ENCODE measurements at regions not wholly inside any gene's neighbourhood (a gene's known extent, or its start where the extent isn't known, plus 50 kb on each side); places are given as distances from the start of the nearest gene placed in this dataset.

- H3K9ac ChIP-seq (ENCODE audit: low read length), result no peak overlapping the region
- DNase-seq, result no peak
- no peak overlapping the region for H3K18ac ChIP-seq (ENCODE audit: low read length)
- no peak overlapping the region for H3K27ac ChIP-seq (ENCODE audit: low read depth, low read length)
- H3K4me3 ChIP-seq (ENCODE audit: low read length), result no peak overlapping the region
- no peak overlapping the region for H2BK15ac ChIP-seq (replicated peaks; ENCODE audit: low read depth)
- no peak overlapping the region for H2AK5ac ChIP-seq (ENCODE audit: low read length)
- no peak overlapping the region for H3K4me2 ChIP-seq (ENCODE audit: low read length)
- no CpG with 5 or more reads among the region's 7 CpGs for WGBS (ENCODE audit: extremely low coverage, insufficient coverage, low lambda C conversion rate)
- H3K79me2 ChIP-seq (ENCODE audit: control insufficient read depth, insufficient read depth, low read length), result no peaks in the 10 kb centered on the region
- H4K5ac ChIP-seq (ENCODE audit: low read length), result no peak overlapping the region
- no peaks in the 10 kb centered on the region for H3K36me3 ChIP-seq (ENCODE audit: control insufficient read depth, insufficient read depth, low read length)
- no peak overlapping the region for H4K8ac ChIP-seq (ENCODE audit: low read depth, low read length)
- no peaks in the 10 kb centered on the region for H3K27me3 ChIP-seq (ENCODE audit: insufficient read depth, low read length, poor library complexity)
- no peak overlapping the region for H3K4ac ChIP-seq (ENCODE audit: low read depth, low read length)
- H3K23ac ChIP-seq (ENCODE audit: low read length), result no peak overlapping the region
- H2BK120ac ChIP-seq (ENCODE audit: low read depth, low read length), result no peak overlapping the region
- no peaks in the 10 kb centered on the region for H3K4me1 ChIP-seq (ENCODE audit: control insufficient read depth, low read depth, low read length)
- H3K56ac ChIP-seq (ENCODE audit: low read length), result no peak overlapping the region
- no peaks in the 10 kb centered on the region for H3K79me1 ChIP-seq (ENCODE audit: low read length)
- no peak overlapping the region for H2BK5ac ChIP-seq (ENCODE audit: low read length)
Measured at GRCh38 chr10:36092116-36092515, 450.0 kb upstream of the FZD8 start.

DNA sequence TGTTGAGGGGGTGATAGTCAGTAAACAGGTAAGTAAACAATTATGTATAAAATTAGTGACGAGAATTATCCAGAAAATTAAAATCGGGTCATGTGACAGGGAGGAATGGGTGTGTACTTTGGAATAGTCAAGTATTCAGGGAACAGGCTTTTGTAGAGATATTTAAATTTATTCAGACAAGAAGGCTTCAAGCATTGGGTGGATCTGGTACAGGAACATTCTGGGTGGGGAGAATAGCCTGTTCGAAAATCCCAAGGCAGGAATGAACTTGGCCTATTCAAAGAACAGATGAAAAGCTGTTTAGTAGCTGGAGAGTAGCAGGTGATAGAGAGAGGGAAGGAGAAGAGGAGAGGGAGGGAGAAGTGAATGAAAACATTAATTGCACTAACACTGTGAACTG lies 448.9 kb upstream of the FZD8 start:
- no peak overlapping the region for H3K4me2 ChIP-seq (ENCODE audit: low read length)
- no peaks in the 10 kb centered on the region for H3K4me1 ChIP-seq (ENCODE audit: control insufficient read depth, low read depth, low read length)
- H3K9ac ChIP-seq (ENCODE audit: low read length), result no peak overlapping the region
- H2BK5ac ChIP-seq (ENCODE audit: low read length), result no peak overlapping the region
- no peaks in the 10 kb centered on the region for H3K79me2 ChIP-seq (ENCODE audit: control insufficient read depth, insufficient read depth, low read length)
- no peak overlapping the region for H3K56ac ChIP-seq (ENCODE audit: low read length)
- no peak overlapping the region for H4K8ac ChIP-seq (ENCODE audit: low read depth, low read length)
- H3K4ac ChIP-seq (ENCODE audit: low read depth, low read length), result no peak overlapping the region
- DNase-seq, result no peak
- H3K36me3 ChIP-seq (ENCODE audit: control insufficient read depth, insufficient read depth, low read length), result no peaks in the 10 kb centered on the region
- H3K18ac ChIP-seq (ENCODE audit: low read length), result no peak overlapping the region
- H3K23ac ChIP-seq (ENCODE audit: low read length), result no peak overlapping the region
- no peak overlapping the region for H3K27ac ChIP-seq (ENCODE audit: low read depth, low read length)
- no peaks in the 10 kb centered on the region for H3K79me1 ChIP-seq (ENCODE audit: low read length)
- H3K4me3 ChIP-seq (ENCODE audit: low read length), result no peak overlapping the region
- H3K27me3 ChIP-seq (ENCODE audit: insufficient read depth, low read length, poor library complexity), result no peaks in the 10 kb centered on the region
- H2BK120ac ChIP-seq (ENCODE audit: low read depth, low read length), result no peak overlapping the region
- H4K5ac ChIP-seq (ENCODE audit: low read length), result no peak overlapping the region
- no peak overlapping the region for H2BK15ac ChIP-seq (replicated peaks; ENCODE audit: low read depth)
- H2AK5ac ChIP-seq (ENCODE audit: low read length), result no peak overlapping the region
- 100% methylated on average over 1 of the region's 3 CpGs for WGBS (ENCODE audit: extremely low coverage, insufficient coverage, low lambda C conversion rate)

GRCh38 chr10:36089790-36090440 lies 447.8 kb upstream of the FZD8 start:
- no peaks in the 10 kb centered on the region for H3K79me2 ChIP-seq (ENCODE audit: control insufficient read depth, insufficient read depth, low read length)
- no peaks in the 10 kb centered on the region for H3K36me3 ChIP-seq (ENCODE audit: control insufficient read depth, insufficient read depth, low read length)

DNA sequence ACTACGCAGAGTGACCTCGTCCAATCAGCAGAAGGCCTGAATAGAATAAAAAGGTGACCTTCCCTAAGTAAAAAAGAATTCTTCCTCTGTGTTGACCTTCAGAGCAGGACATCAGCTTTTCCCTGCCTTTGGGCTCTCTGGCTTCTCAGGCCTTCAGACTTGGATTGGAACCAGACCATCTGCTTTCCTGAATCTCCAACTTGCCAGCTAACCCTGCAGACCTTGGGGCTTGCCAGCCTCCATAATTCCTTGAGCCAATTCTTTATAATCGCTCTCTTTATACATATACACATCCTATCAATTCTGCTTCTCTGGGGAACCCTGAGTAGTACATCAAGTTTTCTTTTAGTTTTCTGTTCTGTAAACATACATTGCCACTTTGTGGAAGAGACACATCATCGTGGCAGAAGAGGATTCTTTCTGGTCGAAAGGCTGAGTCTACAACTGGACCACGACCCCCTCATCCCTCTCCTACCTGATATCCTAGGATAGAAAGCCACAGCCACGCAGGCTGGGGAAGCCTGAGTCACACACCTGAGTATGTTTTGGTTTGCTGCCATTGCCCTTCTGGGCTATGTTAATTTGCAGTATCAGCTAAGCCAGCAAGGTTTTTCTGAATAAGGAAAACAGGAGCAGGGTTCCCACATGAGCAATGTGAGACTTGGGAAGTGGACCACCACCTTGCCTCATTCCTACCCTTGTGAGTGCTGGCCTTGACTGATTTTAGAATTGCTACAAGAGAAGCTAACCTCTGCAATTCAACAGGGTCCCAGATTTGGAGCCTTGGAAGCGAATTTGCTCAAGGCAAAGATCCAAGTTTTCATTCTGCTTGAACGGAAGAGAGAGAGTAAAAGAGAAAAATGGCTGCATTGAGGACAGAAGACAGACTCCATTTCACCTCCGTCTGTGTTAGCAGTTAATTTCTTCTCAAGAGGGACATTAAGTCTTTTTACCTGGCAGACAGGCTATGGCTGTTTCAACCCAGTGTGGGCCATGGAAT lies 445.2 kb upstream of the FZD8 start:
- no peaks in the 10 kb centered on the region for H3K36me3 ChIP-seq (ENCODE audit: control insufficient read depth, insufficient read depth, low read length)
- H3K27me3 ChIP-seq (ENCODE audit: insufficient read depth, low read length, poor library complexity), result no peaks in the 10 kb centered on the region
- H3K23ac ChIP-seq (ENCODE audit: low read length), result no peak overlapping the region
- H4K8ac ChIP-seq (ENCODE audit: low read depth, low read length), result no peak overlapping the region
- no peak overlapping the region for H2BK120ac ChIP-seq (ENCODE audit: low read depth, low read length)
- H3K27ac ChIP-seq (ENCODE audit: low read depth, low read length), result no peak overlapping the region
- no peak overlapping the region for H3K4me3 ChIP-seq (ENCODE audit: low read length)
- H3K9ac ChIP-seq (ENCODE audit: low read length), result no peak overlapping the region
- H3K56ac ChIP-seq (ENCODE audit: low read length), result no peak overlapping the region
- no peak for DNase-seq
- no peaks in the 10 kb centered on the region for H3K79me1 ChIP-seq (ENCODE audit: low read length)
- no CpG with 5 or more reads among the region's 10 CpGs for WGBS (ENCODE audit: extremely low coverage, insufficient coverage, low lambda C conversion rate)
- H2BK15ac ChIP-seq (replicated peaks; ENCODE audit: low read depth), result no peak overlapping the region
- no peak overlapping the region for H3K4ac ChIP-seq (ENCODE audit: low read depth, low read length)
- no peaks in the 10 kb centered on the region for H3K4me1 ChIP-seq (ENCODE audit: control insufficient read depth, low read depth, low read length)
- no peak overlapping the region for H2AK5ac ChIP-seq (ENCODE audit: low read length)
- no peak overlapping the region for H2BK5ac ChIP-seq (ENCODE audit: low read length)
- H3K4me2 ChIP-seq (ENCODE audit: low read length), result no peak overlapping the region
- H4K5ac ChIP-seq (ENCODE audit: low read length), result no peak overlapping the region
- no peak overlapping the region for H3K18ac ChIP-seq (ENCODE audit: low read length)
- H3K79me2 ChIP-seq (ENCODE audit: control insufficient read depth, insufficient read depth, low read length), result no peaks in the 10 kb centered on the region

More at GRCh38 chr10:36089790-36090440, 447.8 kb upstream of the FZD8 start:
- H3K79me1 ChIP-seq (ENCODE audit: low read length), result no peaks in the 10 kb centered on the region
- no peak overlapping the region for H3K4ac ChIP-seq (ENCODE audit: low read depth, low read length)
- H3K27me3 ChIP-seq (ENCODE audit: insufficient read depth, low read length, poor library complexity), result no peaks in the 10 kb centered on the region
- H3K23ac ChIP-seq (ENCODE audit: low read length), result no peak overlapping the region
- no peak overlapping the region for H2BK5ac ChIP-seq (ENCODE audit: low read length)
- no peak overlapping the region for H3K4me3 ChIP-seq (ENCODE audit: low read length)
- DNase-seq, result no peak
- no peak overlapping the region for H3K56ac ChIP-seq (ENCODE audit: low read length)
- no peak overlapping the region for H3K4me2 ChIP-seq (ENCODE audit: low read length)
- no peak overlapping the region for H2AK5ac ChIP-seq (ENCODE audit: low read length)
- H3K9ac ChIP-seq (ENCODE audit: low read length), result no peak overlapping the region
- H2BK120ac ChIP-seq (ENCODE audit: low read depth, low read length), result no peak overlapping the region
- WGBS (ENCODE audit: extremely low coverage, insufficient coverage, low lambda C conversion rate), result no CpG with 5 or more reads among the region's 2 CpGs
- H4K8ac ChIP-seq (ENCODE audit: low read depth, low read length), result no peak overlapping the region
- no peak overlapping the region for H3K18ac ChIP-seq (ENCODE audit: low read length)
- no peak overlapping the region for H2BK15ac ChIP-seq (replicated peaks; ENCODE audit: low read depth)
- H3K27ac ChIP-seq (ENCODE audit: low read depth, low read length), result no peak overlapping the region
- H4K5ac ChIP-seq (ENCODE audit: low read length), result no peak overlapping the region
- H3K4me1 ChIP-seq (ENCODE audit: control insufficient read depth, low read depth, low read length), result no peaks in the 10 kb centered on the region

GRCh38 chr10:36075196-36075595 lies 433.1 kb upstream of the FZD8 start:
- no CpG with 5 or more reads among the region's 4 CpGs for WGBS (ENCODE audit: extremely low coverage, insufficient coverage, low lambda C conversion rate)
- no peak overlapping the region for H2BK15ac ChIP-seq (replicated peaks; ENCODE audit: low read depth)
- DNase-seq, result no peak

More at GRCh38 chr10:36075196-36075595, 433.1 kb upstream of the FZD8 start:
- no peak overlapping the region for H2BK120ac ChIP-seq (ENCODE audit: low read depth, low read length)
- H3K4me2 ChIP-seq (ENCODE audit: low read length), result no peak overlapping the region
- no peak overlapping the region for H2BK5ac ChIP-seq (ENCODE audit: low read length)
- H3K9ac ChIP-seq (ENCODE audit: low read length), result no peak overlapping the region
- no peak overlapping the region for H2AK5ac ChIP-seq (ENCODE audit: low read length)
- H3K4ac ChIP-seq (ENCODE audit: low read depth, low read length), result no peak overlapping the region
- H3K4me1 ChIP-seq (ENCODE audit: control insufficient read depth, low read depth, low read length), result no peaks in the 10 kb centered on the region
- no peaks in the 10 kb centered on the region for H3K79me1 ChIP-seq (ENCODE audit: low read length)
- H4K8ac ChIP-seq (ENCODE audit: low read depth, low read length), result no peak overlapping the region
- no peaks in the 10 kb centered on the region for H3K27me3 ChIP-seq (ENCODE audit: insufficient read depth, low read length, poor library complexity)
- H3K79me2 ChIP-seq (ENCODE audit: control insufficient read depth, insufficient read depth, low read length), result no peaks in the 10 kb centered on the region
- no peak overlapping the region for H3K4me3 ChIP-seq (ENCODE audit: low read length)
- H3K27ac ChIP-seq (ENCODE audit: low read depth, low read length), result no peak overlapping the region
- no peaks in the 10 kb centered on the region for H3K36me3 ChIP-seq (ENCODE audit: control insufficient read depth, insufficient read depth, low read length)
- no peak overlapping the region for H3K23ac ChIP-seq (ENCODE audit: low read length)
- no peak overlapping the region for H3K56ac ChIP-seq (ENCODE audit: low read length)
- no peak overlapping the region for H3K18ac ChIP-seq (ENCODE audit: low read length)
- no peak overlapping the region for H4K5ac ChIP-seq (ENCODE audit: low read length)
